ENCODE measurements at regions not wholly inside any gene's neighbourhood (a gene's known extent, or its start where the extent isn't known, plus 50 kb on each side); places are given as distances from the start of the nearest gene placed in this dataset.

GRCh38 chr1:244176201-244176600 lies 125.1 kb downstream of the ZBTB18 start:
- TF ChIP-seq CTCF (IDR thresholded peaks at IDR 0.05) = no peak
- DNase-seq (ENCODE audit: low spot score) = no peak
- Histone ChIP-seq H3K4me3 (no peak overlapping the region), H3K27ac (no peak overlapping the region)

GRCh38 chr1:244180256-244180655 lies 129.2 kb downstream of the ZBTB18 start:
- Histone ChIP-seq H3K27ac (no peak overlapping the region), H3K4me3 (no peak overlapping the region)
- no peak for DNase-seq (ENCODE audit: low spot score)
- no peak for TF ChIP-seq CTCF (IDR thresholded peaks at IDR 0.05)

- DNase-seq (ENCODE audit: low spot score) = no peak
- Histone ChIP-seq H3K27ac (no peak overlapping the region), H3K4me3 (no peak overlapping the region)
- TF ChIP-seq CTCF (IDR thresholded peaks at IDR 0.05) = no peak
These were observed 130.8 kb downstream of the ZBTB18 start for GRCh38 chr1:244181867-244182266.

GRCh38 chr1:244183037-244183436 lies 132.0 kb downstream of the ZBTB18 start:
- Histone ChIP-seq H3K4me3 (no peak overlapping the region), H3K27ac (no peak overlapping the region)
- no peak for DNase-seq (ENCODE audit: low spot score)
- no peak for TF ChIP-seq CTCF (IDR thresholded peaks at IDR 0.05)

GRCh38 chr1:244186372-244186771 lies 135.3 kb downstream of the ZBTB18 start:
- H3K27ac ChIP-seq = no peak overlapping the region
- TF ChIP-seq CTCF (IDR thresholded peaks at IDR 0.05) = no peak

GRCh38 chr1:244187310-244187709 lies 136.2 kb downstream of the ZBTB18 start:
- TF ChIP-seq CTCF (IDR thresholded peaks at IDR 0.05) = no peak
- no peak overlapping the region for H3K27ac ChIP-seq
- no peak for DNase-seq (ENCODE audit: low spot score)
- no peak overlapping the region for H3K4me3 ChIP-seq

More at GRCh38 chr1:244186372-244186771, 135.3 kb downstream of the ZBTB18 start:
- no peak overlapping the region for H3K4me3 ChIP-seq
- DNase-seq (ENCODE audit: low spot score) = no peak

GRCh38 chr1:244191581-244191980 lies 140.5 kb downstream of the ZBTB18 start:
- H3K4me3 ChIP-seq = no peak overlapping the region
- TF ChIP-seq CTCF (IDR thresholded peaks at IDR 0.05) = no peak
- H3K27ac ChIP-seq = no peak overlapping the region
- no peak for DNase-seq (ENCODE audit: low spot score)

Measured in coronary artery (tissue), 2 donors.